Cardiac muscle cell (in vitro differentiated cells and primary cell): ENCODE measurements at regions not wholly inside any gene's neighbourhood (a gene's known extent, or its start where the extent isn't known, plus 50 kb on each side); places are given as distances from the start of the nearest gene placed in this dataset.

Experiments
- DNase-seq, 2 donors: peaks; one replicate each; pipeline versions ENCODE4 v3.0.0 to v3.0.0-alpha.2; 2010 to 2017; ENCODE audit warnings: low read depth in 1 of 2, low spot score in 1 of 2
- H3K27ac ChIP-seq: fragments of 200-600 bp; sonication (generic); 2 replicates; pipeline ENCODE4 v1.5.1; 2016
- H3K27me3 ChIP-seq: fragments of 200-600 bp; sonication (generic); 2 replicates; pipeline ENCODE4 v1.6.0; 2016; ENCODE audit warnings: control low read depth
- H3K36me3 ChIP-seq: fragments of 200-600 bp; sonication (generic); 2 replicates; pipeline ENCODE4 v1.5.1; 2016; ENCODE audit warnings: control low read depth
- H3K4me1 ChIP-seq: fragments of 200-600 bp; sonication (generic); 2 replicates; pipeline ENCODE4 v1.8.1; 2017; ENCODE audit warnings: low read depth, mild to moderate bottlenecking, mixed run types
- H3K4me3 ChIP-seq: fragments of 200-600 bp; sonication (generic); 2 replicates; pipeline ENCODE4 v1.5.1; 2016; ENCODE audit warnings: mild to moderate bottlenecking
- H3K9me3 ChIP-seq: fragments of 200-600 bp; sonication (generic); 2 replicates; pipeline ENCODE4 v1.5.1; 2017; ENCODE audit warnings: low read depth, mild to moderate bottlenecking, control low read depth
- TF ChIP-seq, protein P1 (sequence below): IDR thresholded peaks from 2 replicates; pipeline ENCODE4 v1.5.1; 2012; ENCODE audit warnings: low read depth, mild to moderate bottlenecking, low read length

- no peaks in the 10 kb centered on the region for H3K9me3 ChIP-seq
- TF ChIP-seq, protein P1, sequence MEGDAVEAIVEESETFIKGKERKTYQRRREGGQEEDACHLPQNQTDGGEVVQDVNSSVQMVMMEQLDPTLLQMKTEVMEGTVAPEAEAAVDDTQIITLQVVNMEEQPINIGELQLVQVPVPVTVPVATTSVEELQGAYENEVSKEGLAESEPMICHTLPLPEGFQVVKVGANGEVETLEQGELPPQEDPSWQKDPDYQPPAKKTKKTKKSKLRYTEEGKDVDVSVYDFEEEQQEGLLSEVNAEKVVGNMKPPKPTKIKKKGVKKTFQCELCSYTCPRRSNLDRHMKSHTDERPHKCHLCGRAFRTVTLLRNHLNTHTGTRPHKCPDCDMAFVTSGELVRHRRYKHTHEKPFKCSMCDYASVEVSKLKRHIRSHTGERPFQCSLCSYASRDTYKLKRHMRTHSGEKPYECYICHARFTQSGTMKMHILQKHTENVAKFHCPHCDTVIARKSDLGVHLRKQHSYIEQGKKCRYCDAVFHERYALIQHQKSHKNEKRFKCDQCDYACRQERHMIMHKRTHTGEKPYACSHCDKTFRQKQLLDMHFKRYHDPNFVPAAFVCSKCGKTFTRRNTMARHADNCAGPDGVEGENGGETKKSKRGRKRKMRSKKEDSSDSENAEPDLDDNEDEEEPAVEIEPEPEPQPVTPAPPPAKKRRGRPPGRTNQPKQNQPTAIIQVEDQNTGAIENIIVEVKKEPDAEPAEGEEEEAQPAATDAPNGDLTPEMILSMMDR: peak; percentile 36
- no peaks in the 10 kb centered on the region for H3K4me1 ChIP-seq
These were observed 1995.9 kb downstream of the C4orf33 start for GRCh38 chr4:131091896-131092295.

DNA sequence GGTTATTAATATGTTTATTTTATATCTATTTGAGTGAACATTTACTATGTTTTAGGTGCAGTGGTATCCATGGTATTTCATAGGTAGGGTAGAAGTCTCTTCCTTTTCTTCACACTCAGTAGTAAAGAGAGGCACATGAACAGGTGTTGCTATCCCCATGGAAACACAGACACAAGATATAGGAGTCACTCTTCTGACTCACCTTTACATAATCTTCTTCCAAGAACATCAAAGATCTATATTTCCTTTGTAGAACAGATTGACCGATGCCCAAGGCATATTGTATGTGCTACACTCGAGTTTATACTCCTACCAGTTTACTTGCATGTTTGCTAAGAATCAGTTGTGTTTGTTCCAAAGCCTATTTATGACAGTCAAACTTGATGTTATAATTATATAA, 1997.4 kb downstream of the C4orf33 start:
- DNase-seq: no peak
- TF ChIP-seq, protein P1: no peak
- H3K9me3 ChIP-seq: no peaks in the 10 kb centered on the region
- H3K27ac ChIP-seq: no peak overlapping the region
- no peaks in the 10 kb centered on the region for H3K36me3 ChIP-seq
- no peak overlapping the region for H3K4me3 ChIP-seq
- H3K27me3 ChIP-seq: no peaks in the 10 kb centered on the region
- no peaks in the 10 kb centered on the region for H3K4me1 ChIP-seq

More at GRCh38 chr4:131091896-131092295, 1995.9 kb downstream of the C4orf33 start:
- no peaks in the 10 kb centered on the region for H3K27me3 ChIP-seq
- peak; percentile 51 to 52 for DNase-seq
- no peak overlapping the region for H3K27ac ChIP-seq
- no peaks in the 10 kb centered on the region for H3K36me3 ChIP-seq
- no peak overlapping the region for H3K4me3 ChIP-seq

DNA sequence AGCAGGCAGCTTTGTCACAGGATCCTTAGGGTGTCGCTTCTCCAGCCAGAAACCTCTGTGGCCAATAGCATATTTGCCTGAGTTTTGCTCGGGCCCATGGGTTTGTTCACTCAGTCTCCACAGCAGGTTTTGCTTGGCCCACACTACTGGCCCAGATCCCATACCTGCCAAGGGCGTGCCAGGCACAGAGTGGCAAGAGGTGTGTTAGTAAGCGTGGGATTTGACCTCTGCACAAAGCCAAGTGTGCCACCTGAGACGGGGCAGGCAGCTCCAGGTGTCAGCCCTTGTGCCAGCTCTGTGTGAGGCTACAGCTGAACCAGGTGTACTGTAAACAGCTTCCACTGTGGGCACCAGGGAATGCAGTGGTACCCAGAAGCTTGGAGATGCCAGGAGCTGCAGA, 2003.0 kb downstream of the C4orf33 start:
- no peaks in the 10 kb centered on the region for H3K27me3 ChIP-seq
- H3K4me1 ChIP-seq: no peaks in the 10 kb centered on the region
- no peak for DNase-seq
- H3K36me3 ChIP-seq: no peaks in the 10 kb centered on the region
- no peak overlapping the region for H3K27ac ChIP-seq
- TF ChIP-seq, protein P1: no peak
- H3K9me3 ChIP-seq: no peaks in the 10 kb centered on the region
- no peak overlapping the region for H3K4me3 ChIP-seq

DNA sequence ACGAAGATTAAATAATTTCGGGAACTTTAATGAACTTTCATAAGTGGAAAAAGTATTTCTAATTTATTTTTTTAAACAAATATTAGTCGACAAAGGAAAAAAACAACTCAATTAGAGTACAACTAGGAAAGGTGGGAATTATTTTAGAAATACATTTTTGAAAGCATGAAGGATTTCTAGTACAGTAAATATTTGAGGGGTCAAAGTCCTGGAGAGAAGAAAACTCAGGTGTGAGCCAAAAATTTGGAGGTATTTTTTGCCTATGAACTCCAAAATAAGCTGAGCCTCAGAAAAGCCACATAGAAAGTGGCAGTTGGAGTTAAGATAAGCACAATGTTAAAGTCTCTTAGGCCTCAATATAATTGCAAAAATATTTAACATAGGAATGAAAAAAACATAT, 2017.3 kb downstream of the C4orf33 start:
- Histone ChIP-seq H3K36me3 (no peaks in the 10 kb centered on the region), H3K9me3 (no peaks in the 10 kb centered on the region), H3K27ac (no peak overlapping the region), H3K4me1 (no peaks in the 10 kb centered on the region), H3K4me3 (no peak overlapping the region), H3K27me3 (no peaks in the 10 kb centered on the region)
- no peak for DNase-seq
- TF ChIP-seq, protein P1: no peak

GRCh38 chr4:131113704-131114103, 2017.8 kb downstream of the C4orf33 start:
- Histone ChIP-seq H3K4me3 (no peak overlapping the region), H3K27ac (no peak overlapping the region), H3K27me3 (no peaks in the 10 kb centered on the region), H3K36me3 (no peaks in the 10 kb centered on the region), H3K4me1 (no peaks in the 10 kb centered on the region), H3K9me3 (no peaks in the 10 kb centered on the region)
- DNase-seq: no peak
- TF ChIP-seq, protein P1: no peak

- Histone ChIP-seq H3K36me3 (no peaks in the 10 kb centered on the region), H3K27me3 (no peaks in the 10 kb centered on the region), H3K9me3 (no peaks in the 10 kb centered on the region), H3K4me3 (no peak overlapping the region), H3K4me1 (no peaks in the 10 kb centered on the region), H3K27ac (no peak overlapping the region)
- TF ChIP-seq, protein P1: no peak
- DNase-seq: no peak
These were observed 2023.7 kb downstream of the C4orf33 start for GRCh38 chr4:131119661-131120060.
